ENCODE measurements at regions not wholly inside any gene's neighbourhood (a gene's known extent, or its start where the extent isn't known, plus 50 kb on each side); places are given as distances from the start of the nearest gene placed in this dataset.

- no peak overlapping the region for H3K4me3 ChIP-seq (ENCODE audit: low read length)
- no peaks in the 10 kb centered on the region for H3K36me3 ChIP-seq (ENCODE audit: control insufficient read depth, insufficient read depth, low read length)
- no peak for DNase-seq
- H3K4me1 ChIP-seq (ENCODE audit: control insufficient read depth, insufficient read depth, low read length) = no peaks in the 10 kb centered on the region
- no peak overlapping the region for H3K27ac ChIP-seq (ENCODE audit: low read length)
- H3K27me3 ChIP-seq (ENCODE audit: control insufficient read depth, insufficient read depth, low read length) = peaks cover 3% of the 10 kb centered on the region
- WGBS (ENCODE audit: insufficient coverage) = 94% methylated on average over 13 of the region's 13 CpGs
- H3K9me3 ChIP-seq (replicated peaks; ENCODE audit: control insufficient read depth, low read depth, low read length) = no peaks in the 10 kb centered on the region
Measured at GRCh38 chr1:4591926-4592325, 62.5 kb upstream of the AJAP1 start.

- H3K4me3 ChIP-seq (ENCODE audit: low read length) = no peak overlapping the region
- no peaks in the 10 kb centered on the region for H3K9me3 ChIP-seq (replicated peaks; ENCODE audit: control insufficient read depth, low read depth, low read length)
- 47% methylated on average over 4 of the region's 7 CpGs for WGBS (ENCODE audit: insufficient coverage)
- no peak overlapping the region for H3K27ac ChIP-seq (ENCODE audit: low read length)
- DNase-seq = no peak
- H3K27me3 ChIP-seq (ENCODE audit: control insufficient read depth, insufficient read depth, low read length) = peaks cover 3% of the 10 kb centered on the region
- no peaks in the 10 kb centered on the region for H3K36me3 ChIP-seq (ENCODE audit: control insufficient read depth, insufficient read depth, low read length)
- no peaks in the 10 kb centered on the region for H3K4me1 ChIP-seq (ENCODE audit: control insufficient read depth, insufficient read depth, low read length)
Measured at GRCh38 chr1:4593106-4593505, 61.3 kb upstream of the AJAP1 start.

- WGBS (ENCODE audit: insufficient coverage) = 75% methylated on average over 11 of the region's 13 CpGs
- Histone ChIP-seq H3K4me1 (ENCODE audit: control insufficient read depth, insufficient read depth, low read length) (no peaks in the 10 kb centered on the region), H3K36me3 (ENCODE audit: control insufficient read depth, insufficient read depth, low read length) (no peaks in the 10 kb centered on the region), H3K9me3 (replicated peaks; ENCODE audit: control insufficient read depth, low read depth, low read length) (no peaks in the 10 kb centered on the region), H3K27me3 (ENCODE audit: control insufficient read depth, insufficient read depth, low read length) (peaks cover 8% of the 10 kb centered on the region), H3K4me3 (ENCODE audit: low read length) (no peak overlapping the region), H3K27ac (ENCODE audit: low read length) (no peak overlapping the region)
- no peak for DNase-seq
Measured at GRCh38 chr1:4594286-4594991, 60.0 kb upstream of the AJAP1 start.

GRCh38 chr1:4595341-4596225 lies 58.8 kb upstream of the AJAP1 start:
- DNase-seq = no peak
- 78% methylated on average over 11 of the region's 17 CpGs for WGBS (ENCODE audit: insufficient coverage)
- Histone ChIP-seq H3K36me3 (ENCODE audit: control insufficient read depth, insufficient read depth, low read length) (no peaks in the 10 kb centered on the region), H3K9me3 (replicated peaks; ENCODE audit: control insufficient read depth, low read depth, low read length) (no peaks in the 10 kb centered on the region), H3K27me3 (ENCODE audit: control insufficient read depth, insufficient read depth, low read length) (peaks cover 16% of the 10 kb centered on the region), H3K4me1 (ENCODE audit: control insufficient read depth, insufficient read depth, low read length) (no peaks in the 10 kb centered on the region), H3K4me3 (ENCODE audit: low read length) (no peak overlapping the region), H3K27ac (ENCODE audit: low read length) (no peak overlapping the region)

GRCh38 chr1:4596486-4596885 lies 57.9 kb upstream of the AJAP1 start:
- 27% methylated on average over 8 of the region's 8 CpGs for WGBS (ENCODE audit: insufficient coverage)

GRCh38 chr1:4597020-4597419 lies 57.4 kb upstream of the AJAP1 start:
- Histone ChIP-seq H3K4me1 (ENCODE audit: control insufficient read depth, insufficient read depth, low read length) (no peaks in the 10 kb centered on the region), H3K27ac (ENCODE audit: low read length) (no peak overlapping the region), H3K4me3 (ENCODE audit: low read length) (no peak overlapping the region), H3K27me3 (ENCODE audit: control insufficient read depth, insufficient read depth, low read length) (peaks cover 21% of the 10 kb centered on the region), H3K9me3 (replicated peaks; ENCODE audit: control insufficient read depth, low read depth, low read length) (no peaks in the 10 kb centered on the region), H3K36me3 (ENCODE audit: control insufficient read depth, insufficient read depth, low read length) (no peaks in the 10 kb centered on the region)
- WGBS (ENCODE audit: insufficient coverage) = 37% methylated on average over 3 of the region's 5 CpGs
- DNase-seq = no peak

More at GRCh38 chr1:4596486-4596885, 57.9 kb upstream of the AJAP1 start:
- Histone ChIP-seq H3K36me3 (ENCODE audit: control insufficient read depth, insufficient read depth, low read length) (no peaks in the 10 kb centered on the region), H3K9me3 (replicated peaks; ENCODE audit: control insufficient read depth, low read depth, low read length) (no peaks in the 10 kb centered on the region), H3K27me3 (ENCODE audit: control insufficient read depth, insufficient read depth, low read length) (peaks cover 17% of the 10 kb centered on the region), H3K4me3 (ENCODE audit: low read length) (no peak overlapping the region), H3K27ac (ENCODE audit: low read length) (no peak overlapping the region), H3K4me1 (ENCODE audit: control insufficient read depth, insufficient read depth, low read length) (no peaks in the 10 kb centered on the region)
- no peak for DNase-seq

GRCh38 chr1:4598561-4598960 lies 55.8 kb upstream of the AJAP1 start:
- no peaks in the 10 kb centered on the region for H3K36me3 ChIP-seq (ENCODE audit: control insufficient read depth, insufficient read depth, low read length)
- H3K27ac ChIP-seq (ENCODE audit: low read length) = no peak overlapping the region
- no peaks in the 10 kb centered on the region for H3K9me3 ChIP-seq (replicated peaks; ENCODE audit: control insufficient read depth, low read depth, low read length)
- peaks cover 21% of the 10 kb centered on the region for H3K27me3 ChIP-seq (ENCODE audit: control insufficient read depth, insufficient read depth, low read length)
- WGBS (ENCODE audit: insufficient coverage) = 88% methylated on average over 6 of the region's 6 CpGs
- DNase-seq = no peak
- H3K4me3 ChIP-seq (ENCODE audit: low read length) = no peak overlapping the region
- no peaks in the 10 kb centered on the region for H3K4me1 ChIP-seq (ENCODE audit: control insufficient read depth, insufficient read depth, low read length)

- Histone ChIP-seq H3K27ac (ENCODE audit: low read length) (no peak overlapping the region), H3K9me3 (replicated peaks; ENCODE audit: control insufficient read depth, low read depth, low read length) (no peaks in the 10 kb centered on the region), H3K36me3 (ENCODE audit: control insufficient read depth, insufficient read depth, low read length) (no peaks in the 10 kb centered on the region), H3K4me1 (ENCODE audit: control insufficient read depth, insufficient read depth, low read length) (no peaks in the 10 kb centered on the region), H3K27me3 (ENCODE audit: control insufficient read depth, insufficient read depth, low read length) (peaks cover 31% of the 10 kb centered on the region), H3K4me3 (ENCODE audit: low read length) (no peak overlapping the region)
- 80% methylated on average over 11 of the region's 15 CpGs for WGBS (ENCODE audit: insufficient coverage)
- no peak for DNase-seq
Measured at GRCh38 chr1:4599521-4599920, 54.9 kb upstream of the AJAP1 start.

GRCh38 chr1:4599951-4600481 lies 54.4 kb upstream of the AJAP1 start:
- Histone ChIP-seq H3K4me1 (ENCODE audit: control insufficient read depth, insufficient read depth, low read length) (no peaks in the 10 kb centered on the region), H3K27ac (ENCODE audit: low read length) (no peak overlapping the region), H3K4me3 (ENCODE audit: low read length) (no peak overlapping the region), H3K36me3 (ENCODE audit: control insufficient read depth, insufficient read depth, low read length) (no peaks in the 10 kb centered on the region), H3K9me3 (replicated peaks; ENCODE audit: control insufficient read depth, low read depth, low read length) (no peaks in the 10 kb centered on the region), H3K27me3 (ENCODE audit: control insufficient read depth, insufficient read depth, low read length) (peaks cover 33% of the 10 kb centered on the region)
- no peak for DNase-seq
- whole genome bisulfite sequencing (ENCODE audit: insufficient coverage) = 61% methylated on average over 27 of the region's 27 CpGs
